ENCODE measurements at regions not wholly inside any gene's neighbourhood (a gene's known extent, or its start where the extent isn't known, plus 50 kb on each side); places are given as distances from the start of the nearest gene placed in this dataset.
A peak's percentile ranks its signal among the peaks of the same experiment; 100 is the strongest.

DNA sequence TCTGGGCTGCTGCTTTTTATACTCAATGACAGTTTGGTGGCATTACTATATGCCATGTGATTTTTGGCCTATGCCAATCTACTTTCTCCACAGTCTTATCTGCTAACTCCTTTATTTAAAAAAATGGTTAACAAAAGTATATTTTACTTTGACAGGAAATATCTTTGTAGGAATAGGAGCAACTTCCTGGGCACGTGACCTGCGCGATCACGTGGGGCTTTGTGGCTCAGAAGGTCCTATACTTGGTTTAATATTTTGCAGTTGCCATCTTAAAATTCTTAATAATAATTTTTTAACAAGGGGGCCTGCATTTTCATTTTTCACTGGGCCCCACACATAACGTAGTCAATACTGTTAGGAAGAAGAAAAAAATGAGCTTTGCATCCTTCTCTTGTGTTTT, 249.7 kb downstream of the ACTR3 start:
- no peak for DNase-seq

DNA sequence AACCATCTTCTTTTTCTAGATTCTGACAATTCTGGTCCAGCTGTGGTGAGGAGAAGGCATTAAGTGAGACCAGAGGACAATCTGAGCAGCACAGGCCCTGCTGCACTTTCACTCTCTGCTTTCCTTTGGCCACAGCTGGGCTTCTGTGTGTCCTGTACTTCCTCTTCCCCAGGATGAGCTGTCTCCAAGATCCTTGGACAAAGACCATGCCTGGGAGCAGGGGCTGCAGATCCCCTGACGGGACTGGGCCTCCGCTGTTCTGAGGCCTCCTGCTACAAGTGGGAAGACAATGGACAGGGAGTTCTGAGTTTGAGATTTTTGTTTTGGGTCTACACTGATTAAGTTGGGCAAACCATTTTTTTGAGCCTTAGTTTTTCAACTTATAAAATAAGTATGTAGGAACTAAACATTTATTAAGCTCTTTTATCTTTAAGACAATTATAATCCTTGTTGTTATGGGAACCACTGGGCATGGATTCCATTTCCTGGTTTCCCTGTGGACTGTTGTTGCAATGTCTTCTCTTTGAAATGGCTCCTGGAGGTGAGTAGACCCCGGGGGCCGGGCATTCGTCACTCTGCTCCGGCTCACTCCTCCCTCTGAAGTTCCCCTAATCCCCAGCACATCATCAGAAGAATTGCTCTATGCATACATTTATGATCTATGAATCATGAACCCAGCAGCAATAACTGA, 266.6 kb downstream of the ACTR3 start:
- DNase-seq: peak; percentile 27

DNA sequence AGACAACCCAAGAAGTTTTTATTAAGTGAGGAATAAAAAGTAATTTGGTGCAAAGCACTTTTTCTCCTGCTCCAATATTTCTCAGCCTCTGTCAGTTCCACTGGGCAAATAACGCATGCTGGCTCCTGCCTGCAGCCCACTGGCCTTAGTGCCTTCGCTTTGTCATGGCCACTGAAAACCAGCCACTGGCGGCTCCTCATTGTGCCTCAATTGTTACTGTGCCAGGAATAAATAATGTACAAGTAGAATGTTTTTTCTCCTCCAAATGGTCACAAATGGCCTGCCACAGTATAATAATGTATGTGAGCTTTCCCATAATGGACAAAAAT, 267.1 kb downstream of the ACTR3 start:
- DNase-seq: no peak

DNA sequence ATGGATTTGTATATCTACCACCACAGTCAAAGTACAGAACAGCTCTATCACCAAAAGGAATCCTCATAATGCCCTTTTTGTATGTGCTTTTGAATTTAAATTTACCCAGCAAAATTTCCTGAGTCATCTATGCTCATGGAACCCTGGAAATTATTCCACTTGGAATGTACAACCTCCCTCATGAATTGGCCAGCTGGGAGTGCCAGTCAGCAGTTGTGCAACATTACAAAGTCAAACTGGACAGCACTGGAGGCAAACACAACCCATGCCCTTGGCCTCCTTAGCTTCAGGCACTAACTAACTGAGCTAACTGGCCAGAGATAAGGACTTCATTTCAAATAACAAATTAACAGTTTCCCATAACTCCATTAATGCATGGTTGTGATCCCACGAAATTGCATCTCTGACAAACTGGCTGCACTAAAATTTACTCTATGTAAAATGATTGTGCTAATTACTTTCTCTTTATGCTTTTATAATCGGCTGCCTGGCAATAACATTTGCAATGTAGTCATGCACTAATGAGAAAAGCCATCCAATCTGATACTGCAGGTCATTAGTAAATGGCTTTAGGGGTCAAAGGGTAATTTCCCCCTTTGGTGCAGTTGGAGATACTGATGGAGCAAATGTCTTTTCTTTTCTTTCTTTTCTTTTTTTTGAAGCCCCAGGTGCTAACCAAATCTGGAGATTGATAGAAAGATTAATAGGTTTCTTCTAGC, 270.5 kb downstream of the ACTR3 start:
- DNase-seq: no peak

DNA sequence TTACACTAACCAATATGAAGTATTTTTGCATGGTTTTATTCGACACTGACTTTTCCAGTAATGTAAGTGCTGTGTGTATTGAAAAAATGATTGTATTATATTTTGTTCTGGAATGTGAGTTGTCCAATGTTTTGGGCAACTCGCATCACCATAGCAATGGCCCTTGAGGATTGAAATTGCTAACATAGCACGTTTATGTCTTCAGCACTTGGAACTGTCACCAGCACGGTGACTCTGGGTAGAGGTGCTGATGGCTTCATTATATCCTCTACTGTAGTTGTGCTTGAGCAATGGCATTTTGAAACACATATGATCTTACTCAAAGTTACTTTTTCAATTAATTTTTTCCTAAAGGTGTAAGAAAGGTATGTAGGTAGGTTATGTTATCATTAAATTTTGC, 271.5 kb downstream of the ACTR3 start:
- no peak for DNase-seq

DNA sequence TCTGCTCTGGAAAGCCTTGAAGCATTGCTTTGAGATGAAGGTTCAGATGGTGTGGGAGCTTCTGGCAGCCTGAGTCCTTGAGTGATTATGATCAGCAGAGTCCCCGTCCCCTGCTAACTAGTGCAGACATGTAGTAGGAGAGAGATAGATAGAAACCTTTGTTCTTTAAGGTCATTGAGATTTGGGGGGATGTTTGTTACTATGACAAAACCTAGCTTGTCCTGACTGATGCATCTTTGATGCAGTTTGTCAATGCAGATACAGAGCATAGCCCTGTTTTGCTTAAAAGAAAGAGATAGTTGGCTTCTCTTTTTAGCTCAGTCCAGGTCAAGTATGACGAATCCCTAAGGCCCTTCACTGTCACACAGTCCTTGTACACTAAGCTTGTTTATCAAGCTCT, 274.6 kb upstream of the DPP10 start:
- DNase-seq: no peak

DNA sequence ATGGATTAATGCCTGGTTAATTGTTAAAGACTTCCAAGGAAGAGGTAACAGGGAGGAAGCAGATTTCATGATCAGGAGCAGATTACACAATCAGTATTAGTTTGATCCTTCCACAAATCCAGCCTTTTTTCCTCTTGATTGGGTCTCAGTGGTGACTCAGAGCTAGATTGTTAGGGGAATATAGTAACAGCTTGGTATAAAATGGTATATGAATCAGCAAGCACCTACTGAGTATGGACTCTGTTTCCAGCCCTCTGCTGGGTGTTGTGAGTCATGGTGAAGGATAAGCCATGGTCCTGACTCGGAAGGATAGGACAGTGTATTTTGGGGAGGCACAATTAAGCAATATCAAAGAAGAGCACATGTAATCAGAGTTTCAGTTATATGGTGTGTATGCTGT, 272.4 kb upstream of the DPP10 start:
- no peak for DNase-seq

DNA sequence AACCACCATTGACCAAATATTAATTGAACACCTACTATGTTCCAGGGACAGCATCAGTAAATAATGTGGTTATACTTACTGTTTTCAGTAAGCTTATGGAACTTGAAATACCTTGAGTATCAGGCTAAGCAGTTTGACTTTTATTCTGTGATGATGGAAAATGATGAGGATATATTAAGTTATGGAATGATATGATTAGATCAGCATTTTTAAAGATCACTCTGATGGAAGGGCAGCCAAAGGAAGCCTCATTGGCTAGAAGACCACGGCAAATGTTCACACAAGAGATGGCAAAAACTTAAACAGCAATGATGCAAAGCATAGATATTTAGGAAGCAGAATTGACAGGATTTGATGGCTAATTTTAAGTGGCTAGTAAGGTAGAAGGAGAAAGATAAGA, 266.9 kb upstream of the DPP10 start:
- no peak for DNase-seq

DNA sequence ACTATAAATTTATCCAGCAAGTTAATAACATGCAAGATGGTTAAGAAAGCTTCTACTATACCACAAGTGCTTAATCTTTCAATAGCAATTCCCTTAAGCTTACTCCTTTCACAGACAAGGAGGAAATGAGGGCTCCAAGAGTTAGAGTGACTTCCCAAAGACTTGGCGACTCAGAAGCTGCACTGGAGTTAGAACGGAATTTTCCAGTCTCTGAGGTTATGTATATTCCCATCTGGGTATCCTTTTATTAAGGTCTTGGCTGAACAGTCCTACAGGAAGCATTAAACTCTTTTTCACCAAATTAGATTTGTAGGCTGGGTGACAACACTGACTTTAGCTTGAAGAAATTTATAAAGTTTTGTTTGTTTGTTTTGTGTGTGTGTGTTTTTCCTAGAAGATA, 256.9 kb upstream of the DPP10 start:
- DNase-seq: no peak

DNA sequence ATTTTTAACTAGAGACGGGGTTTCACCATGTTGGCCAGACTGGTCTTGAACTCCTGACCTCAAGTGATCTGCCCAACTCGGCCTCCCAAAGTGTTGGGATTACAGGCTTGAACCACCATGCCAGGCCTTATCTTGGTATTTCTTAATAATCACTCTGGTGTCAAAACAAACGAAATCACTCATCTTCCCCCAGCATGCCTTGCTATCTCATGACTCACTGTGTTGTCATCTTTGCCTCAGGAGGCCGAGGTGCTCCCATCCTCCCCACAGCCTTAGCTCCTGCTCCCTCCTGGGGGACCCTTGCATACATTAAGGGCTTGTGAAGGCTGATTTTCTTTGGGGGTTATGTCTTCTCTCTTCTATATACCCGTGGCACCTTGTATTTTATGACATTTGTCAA, 250.1 kb upstream of the DPP10 start:
- no peak for DNase-seq

DNA sequence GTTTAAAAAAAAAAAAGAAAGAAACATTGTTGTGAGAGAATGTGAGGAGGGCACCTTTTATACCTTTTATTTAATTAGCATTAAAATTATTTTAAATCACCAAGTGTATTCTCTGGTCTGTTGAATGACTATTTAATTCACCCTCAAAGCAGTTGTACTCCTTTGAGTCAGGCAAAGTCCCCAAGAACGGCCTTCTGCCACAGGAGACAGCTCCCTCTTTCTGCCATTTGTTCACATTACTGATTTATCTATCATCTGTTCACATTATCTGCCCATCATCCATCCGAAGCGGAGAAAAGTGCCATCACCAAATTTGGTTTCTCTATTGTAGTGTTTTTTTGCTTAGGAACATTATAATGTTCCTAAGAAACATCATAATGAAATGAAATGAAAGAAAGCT, 240.7 kb upstream of the DPP10 start:
- no peak for DNase-seq

DNA sequence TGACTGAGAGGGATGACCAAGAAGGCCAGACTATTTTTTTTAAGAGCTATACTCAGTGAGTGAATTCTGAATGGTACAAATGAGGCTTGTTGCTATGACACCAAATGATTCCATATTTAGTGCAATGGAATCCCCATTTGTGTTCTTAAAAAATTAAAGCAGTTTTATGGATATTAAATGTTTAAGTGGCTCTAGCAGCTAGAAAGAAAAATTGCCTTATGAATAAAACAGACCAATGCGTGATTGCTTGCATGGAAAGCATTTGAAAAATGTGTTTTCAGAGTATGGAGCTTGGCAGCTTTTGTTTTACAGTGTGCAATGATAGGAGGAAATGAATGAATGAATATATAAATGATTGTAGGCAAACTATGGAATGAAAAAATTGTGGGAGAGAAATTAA, 238.8 kb upstream of the DPP10 start:
- DNase-seq: no peak

DNA sequence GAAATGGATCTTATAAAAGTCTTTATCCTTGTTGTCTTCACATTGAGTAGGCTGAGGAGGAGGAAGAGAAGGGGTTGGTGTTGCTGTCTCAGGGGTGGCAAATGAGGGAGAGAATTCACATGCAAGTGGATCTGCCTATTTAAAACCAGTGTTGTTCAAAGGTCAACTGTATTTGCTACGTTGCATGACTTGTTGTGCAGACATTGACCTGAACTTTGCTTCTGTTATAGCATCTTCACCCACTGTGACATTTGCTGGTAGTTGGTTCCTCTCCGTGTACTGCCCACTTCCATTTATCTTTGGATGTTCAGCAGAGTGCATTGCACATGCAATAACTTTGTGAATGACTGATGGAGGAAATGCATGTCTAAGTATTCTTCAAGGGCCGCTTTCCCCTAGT, 228.6 kb upstream of the DPP10 start:
- DNase-seq: no peak

DNA sequence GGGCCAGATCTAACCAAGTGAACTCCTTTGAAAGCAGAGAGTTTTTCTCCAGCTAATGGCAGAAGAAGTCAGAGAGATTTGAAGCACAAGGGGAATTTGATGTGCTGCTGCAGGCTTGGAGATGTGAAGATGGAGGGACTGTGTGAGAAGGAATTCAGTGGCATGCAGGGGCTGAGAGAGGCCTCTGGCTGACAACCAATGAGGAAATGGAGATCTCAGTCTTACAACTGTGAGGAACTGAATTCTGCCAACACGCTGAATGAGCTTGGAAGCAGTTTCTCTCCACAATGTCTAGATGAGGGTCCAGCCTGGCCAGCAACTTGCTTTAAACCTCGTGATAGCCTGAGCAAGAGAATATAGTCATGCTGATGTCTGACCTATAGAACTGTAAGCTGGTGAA, 224.1 kb upstream of the DPP10 start:
- peak; percentile 54 for DNase-seq

DNA sequence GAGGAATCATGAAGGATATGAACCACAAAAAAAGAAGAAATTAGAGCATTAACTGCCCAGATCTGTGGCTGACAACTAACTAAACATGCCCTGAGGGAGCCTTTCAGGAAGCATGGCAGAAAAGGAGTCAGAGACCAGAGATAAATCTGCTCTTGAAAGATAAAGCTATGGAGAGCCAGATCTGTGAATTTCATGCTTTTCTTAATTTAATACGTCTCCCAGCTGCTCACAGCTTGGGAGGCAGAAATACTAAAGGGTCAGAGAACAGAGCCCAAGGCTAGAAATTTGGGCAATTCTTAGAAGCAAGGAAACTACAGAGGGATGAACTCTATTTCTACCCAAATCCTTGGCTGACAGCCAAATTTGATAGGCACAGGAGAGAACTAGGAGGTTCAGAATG, 223.0 kb upstream of the DPP10 start:
- no peak for DNase-seq

DNA sequence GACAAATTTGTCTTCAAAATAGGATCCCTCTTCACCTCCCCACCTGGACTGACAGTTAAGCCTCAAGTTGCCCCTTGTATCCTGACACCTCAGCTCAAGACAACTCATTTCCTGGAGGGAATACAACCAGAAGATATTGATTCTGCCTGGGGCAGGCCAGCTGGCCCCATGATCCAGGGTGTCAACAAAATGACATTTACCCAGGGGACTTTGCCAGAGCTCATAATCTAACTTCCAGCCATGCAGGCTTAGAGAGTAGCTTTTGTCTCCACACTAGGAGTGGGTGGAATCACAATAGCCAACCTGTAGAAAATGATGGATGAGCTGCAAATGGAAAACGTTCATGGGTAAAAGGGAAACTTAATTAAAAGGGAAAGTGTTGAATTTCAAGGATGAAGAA, 220.1 kb upstream of the DPP10 start:
- no peak for DNase-seq

DNA sequence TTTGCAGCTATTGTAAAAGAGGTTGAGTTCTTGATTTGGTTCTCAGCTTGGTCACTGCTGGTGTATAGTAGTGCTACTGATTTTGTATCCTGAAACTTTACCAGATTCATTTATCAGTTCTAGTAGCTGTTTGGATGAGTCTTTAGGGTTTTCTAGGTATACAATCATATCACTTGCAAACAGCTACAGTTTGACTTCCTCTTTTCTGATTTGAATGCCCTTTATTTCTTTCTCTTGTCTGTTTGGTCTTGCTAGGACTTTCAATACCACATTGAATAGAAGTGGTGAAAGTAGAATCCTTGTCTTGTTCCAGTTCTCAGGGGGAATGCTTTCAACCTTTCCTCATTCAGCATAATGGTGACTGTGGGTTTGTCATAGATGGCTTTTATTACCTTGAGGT, 210.5 kb upstream of the DPP10 start:
- no peak for DNase-seq

DNA sequence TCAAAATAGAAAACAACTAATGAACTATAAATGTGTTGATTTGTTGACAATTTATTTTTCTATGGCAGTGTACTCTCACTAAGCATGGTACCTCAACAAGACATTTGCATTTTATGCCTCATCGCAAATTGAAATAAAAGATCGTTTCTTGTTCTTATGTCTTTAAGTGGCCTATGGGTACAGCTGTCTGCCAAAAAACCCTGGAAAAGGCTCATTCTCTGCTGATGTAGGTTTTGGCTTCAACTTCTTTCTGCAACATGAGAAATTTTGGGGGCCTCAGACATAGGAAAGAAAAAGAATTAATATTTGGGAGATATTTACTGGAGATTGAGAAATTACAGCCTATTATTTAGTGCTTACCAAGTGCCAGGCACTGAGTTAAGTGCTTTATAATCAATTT, 205.1 kb upstream of the DPP10 start:
- no peak for DNase-seq

DNA sequence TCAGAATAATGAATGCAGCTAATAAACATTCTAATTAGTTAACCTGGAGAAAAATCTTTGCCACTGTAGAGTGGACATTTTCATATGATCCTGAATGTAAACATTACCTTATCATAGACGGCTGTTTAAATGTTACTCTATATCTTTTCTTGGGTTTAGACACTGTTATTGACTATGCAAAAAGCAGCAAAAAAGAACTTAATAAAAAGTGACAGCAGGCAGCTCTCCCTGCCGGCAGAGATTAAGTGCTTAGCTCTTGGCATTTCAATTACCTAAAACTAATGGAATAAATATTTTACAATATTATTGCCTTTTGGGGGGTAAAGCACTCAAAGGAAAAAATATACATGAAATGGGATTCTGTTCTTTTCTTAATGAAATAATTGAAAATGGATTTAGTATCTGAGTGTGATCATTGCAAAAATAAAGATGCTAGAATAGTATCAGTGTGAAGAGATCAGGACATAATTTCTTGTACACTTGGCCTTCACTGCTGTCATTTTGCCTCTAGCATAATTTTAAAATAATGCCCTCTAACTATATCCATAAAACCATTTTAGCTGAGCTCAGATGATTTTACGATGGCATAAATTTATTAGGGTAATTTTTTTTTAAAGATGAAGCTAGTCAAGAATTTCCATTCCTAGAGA, 203.4 kb upstream of the DPP10 start:
- DNase-seq: no peak

DNA sequence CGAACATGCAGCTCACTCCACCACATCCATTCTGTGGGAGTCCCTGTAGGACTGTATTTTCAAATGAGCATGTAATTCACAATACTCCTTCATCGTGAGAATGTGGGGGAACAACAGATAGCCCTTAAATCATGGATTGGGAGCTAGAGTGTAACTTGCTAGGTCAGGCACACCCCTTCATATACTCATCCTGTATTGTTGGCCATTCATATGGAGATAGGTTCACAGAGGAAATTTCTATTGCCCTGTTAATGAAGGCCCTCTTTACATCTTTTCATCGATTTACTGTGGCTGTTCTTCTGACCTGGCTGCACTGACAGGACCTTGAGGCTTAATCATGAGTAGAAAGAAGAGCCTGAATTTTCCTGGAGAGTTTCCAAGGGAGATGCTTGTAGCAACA, 193.8 kb upstream of the DPP10 start:
- no peak for DNase-seq

DNA sequence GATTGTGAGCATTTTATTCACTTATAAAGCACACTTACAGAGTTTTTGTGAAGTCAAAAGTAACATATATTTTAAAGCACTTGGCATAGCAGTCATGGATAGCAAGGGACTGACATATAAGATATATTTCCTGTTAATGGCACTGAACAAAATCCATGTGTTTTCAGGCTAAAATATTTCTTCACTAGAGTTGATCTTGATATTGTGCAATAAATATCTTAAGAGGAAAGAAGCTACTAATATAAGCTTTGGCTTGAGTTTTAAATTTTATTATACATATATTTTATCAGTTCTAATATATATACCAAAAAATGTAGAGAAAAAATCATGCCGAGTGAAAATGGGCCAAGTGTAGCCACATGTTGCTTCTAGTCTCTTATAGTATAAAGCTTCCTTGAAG, 189.7 kb upstream of the DPP10 start:
- no peak for DNase-seq

DNA sequence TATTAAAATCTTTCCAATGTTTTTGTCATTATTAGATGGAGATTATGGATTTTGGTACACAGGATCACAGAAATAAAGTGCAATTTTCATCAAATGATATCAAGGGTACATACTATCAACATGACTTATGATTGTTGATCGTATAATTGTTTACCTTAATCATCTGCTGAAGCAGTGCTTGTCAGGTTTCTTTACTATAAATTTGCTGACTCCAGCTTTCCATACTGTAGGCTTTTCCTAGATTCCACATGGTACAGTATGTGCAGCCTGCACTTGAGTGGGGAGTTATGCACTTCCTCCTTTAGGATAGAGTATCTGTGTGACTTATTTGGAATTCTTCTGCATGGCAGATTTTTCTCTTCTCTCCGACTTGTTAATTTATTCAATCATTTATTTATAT, 187.6 kb upstream of the DPP10 start:
- DNase-seq: no peak

DNA sequence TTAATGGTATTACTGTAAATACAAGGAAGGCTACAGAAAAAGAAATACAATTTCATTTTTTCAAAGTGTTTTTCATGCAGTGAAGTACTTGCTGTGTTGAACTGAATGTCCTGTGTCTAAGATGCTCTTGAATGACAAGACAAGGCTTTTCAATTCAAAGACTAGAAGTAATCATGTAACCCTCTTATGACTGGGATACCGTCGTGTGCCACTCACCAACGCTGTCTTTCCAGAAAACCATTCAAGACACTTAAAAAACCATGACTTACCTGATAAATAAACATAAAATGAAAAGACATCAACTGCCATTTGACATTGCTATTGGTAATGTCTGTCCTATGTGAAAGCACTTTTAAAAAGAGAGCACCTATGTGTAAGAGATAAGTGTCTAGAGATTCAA, 183.1 kb upstream of the DPP10 start:
- no peak for DNase-seq

DNA sequence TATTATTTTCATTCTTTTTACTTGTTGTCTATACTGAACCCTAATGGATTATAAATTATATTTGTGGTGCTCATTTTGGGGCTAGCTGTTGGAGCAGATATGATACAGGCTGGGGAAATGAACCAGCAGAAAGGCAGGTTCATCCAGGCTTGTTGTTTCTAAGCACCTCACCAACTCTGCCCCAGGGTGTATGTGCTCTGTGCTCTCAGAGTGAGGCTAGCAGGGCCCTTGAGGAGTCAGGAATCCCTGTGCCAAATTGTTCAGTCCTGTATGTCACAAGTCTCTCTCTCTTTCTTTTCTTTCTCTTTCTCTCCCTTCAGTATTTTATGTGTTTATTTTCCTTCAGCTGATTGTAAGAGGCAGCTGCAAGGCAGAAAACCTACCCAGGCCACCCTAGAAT, 181.1 kb upstream of the DPP10 start:
- no peak for DNase-seq

DNA sequence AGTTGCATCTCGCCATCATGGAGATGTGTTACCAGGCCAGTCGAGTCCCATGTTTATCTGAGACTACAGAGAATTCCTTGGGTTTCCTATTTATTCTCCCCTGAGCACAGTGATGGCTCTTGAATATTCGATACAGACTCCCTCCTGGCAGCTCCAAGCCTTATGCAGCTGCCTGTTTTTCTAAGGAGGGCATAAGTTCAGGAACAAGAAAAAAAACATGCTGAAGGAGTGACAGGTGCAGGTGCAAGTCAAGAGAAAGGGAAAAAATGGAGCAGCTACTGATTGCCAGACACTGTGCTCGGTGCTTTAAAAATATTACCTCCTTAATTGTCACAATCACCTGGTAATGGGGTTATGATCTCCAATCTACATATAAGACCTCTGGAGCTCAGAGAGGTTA, 177.2 kb upstream of the DPP10 start:
- no peak for DNase-seq

Data from right hindlimb (tissue), 1 donor.